Breast epithelium (tissue), 4 donors: ENCODE measurements at regions not wholly inside any gene's neighbourhood (a gene's known extent, or its start where the extent isn't known, plus 50 kb on each side); places are given as distances from the start of the nearest gene placed in this dataset.

Source experiments
- DNase-seq, 2 donors: peaks; one replicate each; pipeline ENCODE4 v3.0.0-alpha.2; 2019; ENCODE audit warnings: low spot score in 2 of 2
- H3K27ac ChIP-seq, 2 donors: fragments of 200-600 bp; sonication (generic) in 1 of 2; one replicate each; pipeline ENCODE4 v1.5.1; 2016 to 2019; ENCODE audit warnings: mild to moderate bottlenecking in 1 of 2
- H3K27me3 ChIP-seq, 2 donors: fragments of 200-600 bp; sonication (generic) in 1 of 2; one replicate each; pipeline versions ENCODE4 v1.5.1 to v1.6.0; 2017 to 2019; ENCODE audit warnings: control low read depth in 1 of 2, mild to moderate bottlenecking in 1 of 2
- H3K36me3 ChIP-seq: fragments of 200-600 bp; one replicate; pipeline ENCODE4 v1.5.1; 2019
- H3K4me1 ChIP-seq, 2 donors: fragments of 200-600 bp; sonication (generic); one replicate each; pipeline ENCODE4 v1.5.1; 2016 to 2019; ENCODE audit warnings: control low read depth in 1 of 2
- H3K4me3 ChIP-seq, 3 donors: fragments of 200-600 bp; sonication (generic); 1 replicate in 2 of 3; 2 replicates in 1 of 3; pipeline ENCODE4 v1.5.1; 2016 to 2019; ENCODE audit warnings: mild to moderate bottlenecking in 3 of 3, moderate library complexity in 2 of 3
- H3K9me3 ChIP-seq, 2 donors: fragments of 200-600 bp; sonication (generic) in 1 of 2; one replicate each; pipeline ENCODE4 v1.5.1; 2016 to 2019; ENCODE audit warnings: control low read depth in 1 of 2
- POLR2A ChIP-seq: fragments of 450-650 bp; IDR thresholded peaks from one replicate; pipeline ENCODE4 v1.6.1; 2016; ENCODE audit warnings: antibody characterized with exemption, mild to moderate bottlenecking, moderate library complexity
- POLR2AphosphoS5 ChIP-seq, 3 donors: sonication (generic); formaldehyde crosslinking; IDR thresholded peaks; one replicate each; pipeline ENCODE4 v1.6.1; 2017; ENCODE audit warnings: antibody characterized with exemption in 3 of 3
- intact Hi-C: fragments of 100-400 bp; cut with DNase I; formaldehyde crosslinking; loops from one replicate; pipeline ENCODE4 v1.15.1; 2023; ENCODE audit warnings: low total_unique reads
- TF ChIP-seq, protein P1 (sequence below), 3 donors: fragments of 450-650 bp; IDR thresholded peaks; one replicate each; pipeline ENCODE4 v1.5.1; 2016 to 2017; ENCODE audit warnings: antibody characterized with exemption in 3 of 3, mild to moderate bottlenecking in 3 of 3, moderate library complexity in 3 of 3

DNA sequence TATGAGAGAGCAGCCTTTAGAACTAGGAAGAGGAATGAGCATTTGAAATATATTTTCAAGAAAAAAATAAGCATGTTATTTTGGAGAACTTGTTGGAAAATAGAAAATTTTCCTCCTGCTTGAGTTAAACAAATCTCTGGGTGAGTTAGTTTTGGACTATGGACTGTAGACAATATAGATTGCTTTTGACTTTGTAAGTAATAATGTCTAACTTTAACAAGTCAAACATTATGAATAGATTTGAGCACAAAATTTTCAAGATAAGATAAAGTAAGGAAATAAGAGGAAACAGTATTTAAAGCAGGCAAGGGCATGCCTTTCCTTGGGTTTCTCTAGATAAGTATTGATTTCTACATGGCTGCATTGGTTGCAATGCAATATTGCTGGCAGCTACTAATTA is 360.8 kb downstream of the LMO4 start:
- no peaks in the 10 kb centered on the region for H3K27me3 ChIP-seq
- TF ChIP-seq POLR2A (no peak), POLR2AphosphoS5 (IDR thresholded peaks at IDR 0.05) (no peak)
- TF ChIP-seq, protein P1, sequence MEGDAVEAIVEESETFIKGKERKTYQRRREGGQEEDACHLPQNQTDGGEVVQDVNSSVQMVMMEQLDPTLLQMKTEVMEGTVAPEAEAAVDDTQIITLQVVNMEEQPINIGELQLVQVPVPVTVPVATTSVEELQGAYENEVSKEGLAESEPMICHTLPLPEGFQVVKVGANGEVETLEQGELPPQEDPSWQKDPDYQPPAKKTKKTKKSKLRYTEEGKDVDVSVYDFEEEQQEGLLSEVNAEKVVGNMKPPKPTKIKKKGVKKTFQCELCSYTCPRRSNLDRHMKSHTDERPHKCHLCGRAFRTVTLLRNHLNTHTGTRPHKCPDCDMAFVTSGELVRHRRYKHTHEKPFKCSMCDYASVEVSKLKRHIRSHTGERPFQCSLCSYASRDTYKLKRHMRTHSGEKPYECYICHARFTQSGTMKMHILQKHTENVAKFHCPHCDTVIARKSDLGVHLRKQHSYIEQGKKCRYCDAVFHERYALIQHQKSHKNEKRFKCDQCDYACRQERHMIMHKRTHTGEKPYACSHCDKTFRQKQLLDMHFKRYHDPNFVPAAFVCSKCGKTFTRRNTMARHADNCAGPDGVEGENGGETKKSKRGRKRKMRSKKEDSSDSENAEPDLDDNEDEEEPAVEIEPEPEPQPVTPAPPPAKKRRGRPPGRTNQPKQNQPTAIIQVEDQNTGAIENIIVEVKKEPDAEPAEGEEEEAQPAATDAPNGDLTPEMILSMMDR (IDR thresholded peaks at IDR 0.05) = no peak
- no peaks in the 10 kb centered on the region for H3K4me1 ChIP-seq
- H3K36me3 ChIP-seq = no peaks in the 10 kb centered on the region
- no peak for DNase-seq
- no peaks in the 10 kb centered on the region for H3K9me3 ChIP-seq
- no peak overlapping the region for H3K27ac ChIP-seq
- no peak overlapping the region for H3K4me3 ChIP-seq
- intact Hi-C loops = no loop called here

DNA sequence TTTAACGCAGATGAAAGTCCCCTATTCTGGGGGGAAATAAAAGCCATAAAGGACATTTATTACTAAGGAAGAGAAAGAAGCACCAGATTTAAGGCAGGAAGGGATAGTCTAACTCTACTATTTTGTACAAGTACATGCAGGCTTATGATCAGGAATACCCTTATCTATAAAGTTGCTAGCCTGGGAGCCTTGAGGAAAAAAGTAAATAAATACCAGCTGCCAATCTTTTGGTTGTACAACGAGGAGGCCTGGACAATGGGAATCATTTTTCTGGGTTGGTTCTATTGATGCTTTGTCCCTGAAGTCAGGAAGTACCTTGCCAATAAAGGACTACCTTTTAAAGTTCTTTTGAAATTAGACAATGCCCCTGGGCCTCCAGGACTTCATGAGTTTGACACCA is 367.8 kb downstream of the LMO4 start:
- H3K4me3 ChIP-seq = no peak overlapping the region
- intact Hi-C loops = no loop called here
- TF ChIP-seq POLR2AphosphoS5 (IDR thresholded peaks at IDR 0.05) (no peak), POLR2A (no peak)
- TF ChIP-seq, protein P1 (IDR thresholded peaks at IDR 0.05) = no peak
- no peaks in the 10 kb centered on the region for H3K36me3 ChIP-seq
- no peaks in the 10 kb centered on the region for H3K4me1 ChIP-seq
- no peaks in the 10 kb centered on the region for H3K27me3 ChIP-seq
- H3K9me3 ChIP-seq = peaks cover 0 to 12% of the 10 kb centered on the region in 2 donors
- H3K27ac ChIP-seq = no peak overlapping the region
- DNase-seq = no peak

DNA sequence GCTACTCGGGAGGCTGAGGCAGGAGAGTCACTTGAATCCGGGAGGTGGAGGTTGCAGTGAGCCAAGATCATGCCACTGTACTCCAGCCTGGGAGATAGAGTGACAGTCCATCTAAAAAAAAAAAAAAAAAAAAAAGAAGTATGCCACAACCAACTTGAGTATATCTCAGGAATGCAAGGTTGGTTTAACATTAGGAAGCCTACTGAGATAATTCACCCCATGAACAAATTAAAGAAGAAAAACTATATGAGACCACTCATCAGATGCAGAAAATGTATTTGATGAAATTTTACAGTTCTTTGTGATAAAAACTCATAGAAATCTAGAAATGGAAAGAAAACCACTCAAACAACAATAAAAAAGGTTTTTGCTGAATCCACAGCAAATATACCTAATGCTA is 373.8 kb downstream of the LMO4 start:
- TF ChIP-seq, protein P1 (IDR thresholded peaks at IDR 0.05) = no peak
- no peak for TF ChIP-seq POLR2A
- Histone ChIP-seq H3K36me3 (no peaks in the 10 kb centered on the region), H3K27me3 (no peaks in the 10 kb centered on the region), H3K9me3 (peaks cover 0 to 29% of the 10 kb centered on the region in 2 donors), H3K4me3 (no peak overlapping the region), H3K27ac (no peak overlapping the region), H3K4me1 (no peaks in the 10 kb centered on the region)
- intact Hi-C loops = no loop called here
- no peak for DNase-seq

DNA sequence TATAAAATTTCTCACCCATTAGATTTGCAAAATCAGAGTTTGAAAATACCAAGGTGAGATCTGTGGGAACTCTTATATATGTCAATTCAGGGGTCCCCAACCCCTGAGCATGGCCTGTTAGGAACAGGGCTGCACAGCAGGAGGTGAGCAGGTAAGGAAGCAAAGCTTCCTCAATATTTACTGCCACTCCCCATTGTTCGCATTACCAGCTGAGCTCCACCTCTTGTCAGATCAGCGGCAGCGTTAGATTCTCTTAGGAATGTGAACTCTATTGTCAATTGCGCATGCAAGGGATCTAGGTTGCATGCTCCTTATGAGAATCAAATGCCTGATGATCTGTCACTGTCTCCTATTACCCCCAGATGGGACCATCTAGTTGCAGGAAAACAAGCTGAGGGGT is 376.6 kb downstream of the LMO4 start:
- H3K9me3 ChIP-seq = peaks cover 0 to 25% of the 10 kb centered on the region in 2 donors
- no peaks in the 10 kb centered on the region for H3K27me3 ChIP-seq
- TF ChIP-seq, protein P1 (IDR thresholded peaks at IDR 0.05) = no peak
- TF ChIP-seq POLR2A (no peak), POLR2AphosphoS5 (IDR thresholded peaks at IDR 0.05) (no peak)
- H3K4me1 ChIP-seq = no peaks in the 10 kb centered on the region
- H3K27ac ChIP-seq = no peak overlapping the region
- H3K36me3 ChIP-seq = no peaks in the 10 kb centered on the region
- intact Hi-C loops = loop anchor here (5.0 kb wide), 1 partner anchor 502 kb away; no protein-coding TSS in a partner anchor
- no peak for DNase-seq
- no peak overlapping the region for H3K4me3 ChIP-seq

DNA sequence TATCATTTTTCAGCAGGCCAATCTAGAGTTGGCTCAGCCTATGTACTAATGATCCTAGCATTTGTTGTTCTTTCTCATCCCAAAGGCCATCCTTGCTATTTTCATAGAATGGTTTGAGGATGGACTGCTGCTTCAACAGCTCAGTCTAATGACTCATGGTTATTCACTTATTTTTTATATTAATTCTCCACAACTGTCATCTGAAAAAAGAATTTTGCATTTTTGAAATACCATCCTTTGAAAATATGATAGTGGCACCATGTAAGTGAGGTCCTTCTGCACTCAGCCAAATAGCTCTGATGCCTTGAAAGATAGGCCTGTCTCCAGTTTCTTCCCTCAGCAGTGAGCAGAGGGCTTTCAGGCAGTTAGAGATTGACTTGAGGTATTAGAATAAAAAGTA is 377.5 kb downstream of the LMO4 start:
- no peak overlapping the region for H3K4me3 ChIP-seq
- intact Hi-C loops = loop anchor here (5.0 kb wide), 1 partner anchor 501 kb away; no protein-coding TSS in a partner anchor
- no peak overlapping the region for H3K27ac ChIP-seq
- DNase-seq = no peak
- H3K4me1 ChIP-seq = no peaks in the 10 kb centered on the region
- H3K36me3 ChIP-seq = no peaks in the 10 kb centered on the region
- no peak for TF ChIP-seq POLR2AphosphoS5 (IDR thresholded peaks at IDR 0.05)
- TF ChIP-seq, protein P1 (IDR thresholded peaks at IDR 0.05) = no peak
- no peak for TF ChIP-seq POLR2A
- peaks cover 0 to 20% of the 10 kb centered on the region in 2 donors for H3K9me3 ChIP-seq
- H3K27me3 ChIP-seq = no peaks in the 10 kb centered on the region
